ENCODE measurements at regions not wholly inside any gene's neighbourhood (a gene's known extent, or its start where the extent isn't known, plus 50 kb on each side); places are given as distances from the start of the nearest gene placed in this dataset.

DNA sequence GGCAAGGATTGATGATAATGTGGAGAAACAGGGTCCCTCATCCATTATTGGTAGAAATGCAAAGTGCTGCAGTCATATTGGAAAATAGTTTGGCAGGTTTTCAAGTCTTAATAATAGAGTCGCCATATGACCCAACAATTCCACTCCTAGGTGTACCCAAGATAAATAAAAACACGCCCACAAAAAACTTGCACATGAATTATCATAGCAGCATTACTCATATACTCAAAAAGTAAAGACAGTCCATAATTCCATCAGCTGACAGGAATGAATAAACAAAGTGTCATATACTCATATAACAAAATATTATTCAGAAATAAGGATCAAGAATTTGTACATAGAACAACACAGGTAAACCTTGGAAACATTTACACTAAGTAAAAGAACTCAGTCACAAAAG, 242.9 kb upstream of the FTMT start:
- no peaks in the 10 kb centered on the region for H3K36me3 ChIP-seq (ENCODE audit: control insufficient read depth, low read length)

DNA sequence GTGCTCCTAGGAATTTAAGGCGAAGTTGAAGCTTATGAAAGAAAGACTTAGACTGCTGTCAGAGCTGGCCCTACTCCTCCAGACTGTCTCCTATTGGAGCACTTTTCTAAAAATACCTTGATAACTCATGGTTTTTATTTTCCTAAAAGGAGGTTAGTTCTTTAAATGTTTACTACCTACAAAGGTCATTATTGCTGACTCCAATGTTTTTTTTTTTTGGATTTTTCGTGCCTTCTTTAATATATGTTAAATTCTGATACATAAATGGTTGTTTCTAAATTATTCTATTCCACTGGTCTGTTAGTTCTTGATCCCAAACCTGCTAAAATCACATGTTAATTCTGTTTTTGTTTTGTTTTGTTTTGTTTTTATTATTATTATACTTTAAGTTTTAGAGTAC, 227.6 kb upstream of the FTMT start:
- TF ChIP-seq, protein P1, sequence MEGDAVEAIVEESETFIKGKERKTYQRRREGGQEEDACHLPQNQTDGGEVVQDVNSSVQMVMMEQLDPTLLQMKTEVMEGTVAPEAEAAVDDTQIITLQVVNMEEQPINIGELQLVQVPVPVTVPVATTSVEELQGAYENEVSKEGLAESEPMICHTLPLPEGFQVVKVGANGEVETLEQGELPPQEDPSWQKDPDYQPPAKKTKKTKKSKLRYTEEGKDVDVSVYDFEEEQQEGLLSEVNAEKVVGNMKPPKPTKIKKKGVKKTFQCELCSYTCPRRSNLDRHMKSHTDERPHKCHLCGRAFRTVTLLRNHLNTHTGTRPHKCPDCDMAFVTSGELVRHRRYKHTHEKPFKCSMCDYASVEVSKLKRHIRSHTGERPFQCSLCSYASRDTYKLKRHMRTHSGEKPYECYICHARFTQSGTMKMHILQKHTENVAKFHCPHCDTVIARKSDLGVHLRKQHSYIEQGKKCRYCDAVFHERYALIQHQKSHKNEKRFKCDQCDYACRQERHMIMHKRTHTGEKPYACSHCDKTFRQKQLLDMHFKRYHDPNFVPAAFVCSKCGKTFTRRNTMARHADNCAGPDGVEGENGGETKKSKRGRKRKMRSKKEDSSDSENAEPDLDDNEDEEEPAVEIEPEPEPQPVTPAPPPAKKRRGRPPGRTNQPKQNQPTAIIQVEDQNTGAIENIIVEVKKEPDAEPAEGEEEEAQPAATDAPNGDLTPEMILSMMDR (IDR thresholded peaks at IDR 0.05; ENCODE audit: low read depth, low read length, poor library complexity, severe bottlenecking): no peak
- no peak for TF ChIP-seq EZH2phosphoT487 (IDR thresholded peaks at IDR 0.05; ENCODE audit: borderline replicate concordance, low read length)
- Histone ChIP-seq H3K27ac (ENCODE audit: low read depth, low read length) (no peak overlapping the region), H3K4me3 (ENCODE audit: low read length) (no peak overlapping the region), H3K79me2 (ENCODE audit: control insufficient read depth, low read length) (no peaks in the 10 kb centered on the region), H3K27me3 (ENCODE audit: control insufficient read depth, low read length) (no peaks in the 10 kb centered on the region), H3F3A (ENCODE audit: control insufficient read depth, insufficient read depth) (no peaks in the 10 kb centered on the region), H3K9me2 (replicated peaks; ENCODE audit: control insufficient read depth, low read length) (no peaks in the 10 kb centered on the region), H3K9me3 (ENCODE audit: control insufficient read depth, insufficient read depth, low read length) (no peaks in the 10 kb centered on the region), H3K36me3 (ENCODE audit: control insufficient read depth, low read length) (no peaks in the 10 kb centered on the region), H3K4me1 (ENCODE audit: control insufficient read depth, low read length) (no peaks in the 10 kb centered on the region), H4K20me1 (ENCODE audit: control insufficient read depth, insufficient read depth, low read depth, low read length) (no peaks in the 10 kb centered on the region), H3K4me2 (ENCODE audit: low read length) (no peak overlapping the region)

More for the DNA sequence above, 242.9 kb upstream of the FTMT start:
- H3K9me2 ChIP-seq (replicated peaks; ENCODE audit: control insufficient read depth, low read length): no peaks in the 10 kb centered on the region
- no peak for TF ChIP-seq EZH2phosphoT487 (IDR thresholded peaks at IDR 0.05; ENCODE audit: borderline replicate concordance, low read length)
- TF ChIP-seq, protein P1 (IDR thresholded peaks at IDR 0.05; ENCODE audit: low read depth, low read length, poor library complexity, severe bottlenecking): no peak
- no peaks in the 10 kb centered on the region for H3F3A ChIP-seq (ENCODE audit: control insufficient read depth, insufficient read depth)
- H4K20me1 ChIP-seq (ENCODE audit: control insufficient read depth, insufficient read depth, low read depth, low read length): no peaks in the 10 kb centered on the region
- no peaks in the 10 kb centered on the region for H3K9me3 ChIP-seq (ENCODE audit: control insufficient read depth, insufficient read depth, low read length)
- H3K27ac ChIP-seq (ENCODE audit: low read depth, low read length): no peak overlapping the region
- no peaks in the 10 kb centered on the region for H3K4me1 ChIP-seq (ENCODE audit: control insufficient read depth, low read length)
- H3K4me3 ChIP-seq (ENCODE audit: low read length): no peak overlapping the region
- H3K27me3 ChIP-seq (ENCODE audit: control insufficient read depth, low read length): no peaks in the 10 kb centered on the region
- no peak overlapping the region for H3K4me2 ChIP-seq (ENCODE audit: low read length)
- H3K79me2 ChIP-seq (ENCODE audit: control insufficient read depth, low read length): no peaks in the 10 kb centered on the region

DNA sequence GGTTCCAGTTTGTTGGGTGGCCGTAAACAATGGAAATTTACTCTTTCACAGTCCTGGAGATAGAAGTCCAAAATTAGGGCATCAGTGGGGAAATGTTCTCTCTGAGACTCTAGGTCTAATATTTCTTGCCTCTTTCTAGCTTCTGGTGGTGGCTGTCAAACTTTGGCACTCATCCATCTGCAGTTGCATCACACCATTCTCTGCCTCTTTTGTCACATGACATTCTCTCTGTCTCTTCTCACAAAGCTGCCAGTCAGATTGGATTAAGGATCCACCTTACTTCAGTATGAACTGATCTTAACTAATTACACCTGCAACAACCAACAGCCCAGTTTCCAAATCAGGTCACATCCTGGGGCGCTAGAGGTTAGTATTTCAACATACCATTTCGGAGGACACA, 222.9 kb upstream of the FTMT start:
- Histone ChIP-seq H3K79me2 (ENCODE audit: control insufficient read depth, low read length) (no peaks in the 10 kb centered on the region), H3K4me3 (ENCODE audit: low read length) (no peak overlapping the region), H3K9me3 (ENCODE audit: control insufficient read depth, insufficient read depth, low read length) (no peaks in the 10 kb centered on the region), H3F3A (ENCODE audit: control insufficient read depth, insufficient read depth) (no peaks in the 10 kb centered on the region), H4K20me1 (ENCODE audit: control insufficient read depth, insufficient read depth, low read depth, low read length) (no peaks in the 10 kb centered on the region), H3K36me3 (ENCODE audit: control insufficient read depth, low read length) (no peaks in the 10 kb centered on the region), H3K9me2 (replicated peaks; ENCODE audit: control insufficient read depth, low read length) (no peaks in the 10 kb centered on the region), H3K27ac (ENCODE audit: low read depth, low read length) (no peak overlapping the region), H3K4me2 (ENCODE audit: low read length) (no peak overlapping the region), H3K27me3 (ENCODE audit: control insufficient read depth, low read length) (no peaks in the 10 kb centered on the region), H3K4me1 (ENCODE audit: control insufficient read depth, low read length) (no peaks in the 10 kb centered on the region)
- TF ChIP-seq EZH2phosphoT487 (IDR thresholded peaks at IDR 0.05; ENCODE audit: borderline replicate concordance, low read length): no peak
- TF ChIP-seq, protein P1 (IDR thresholded peaks at IDR 0.05; ENCODE audit: low read depth, low read length, poor library complexity, severe bottlenecking): no peak

DNA sequence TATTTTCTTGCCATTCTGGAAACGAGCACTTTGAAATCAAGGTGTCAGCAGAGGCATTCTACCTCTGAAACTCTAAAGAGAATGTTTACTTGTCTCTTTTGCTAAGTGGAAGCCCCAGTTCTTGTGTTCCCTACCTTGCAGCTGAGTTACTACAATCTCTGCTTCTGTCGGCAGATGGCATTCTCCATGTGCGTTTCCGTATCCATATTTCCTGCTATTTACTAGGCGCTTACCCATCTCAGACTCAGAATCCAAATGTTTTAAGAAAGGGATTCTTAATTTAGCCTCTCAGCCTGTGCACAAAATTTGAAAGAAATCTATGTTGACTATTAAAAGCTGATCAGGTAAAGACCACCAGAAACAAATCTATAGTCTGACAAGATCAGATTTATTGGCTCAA, 221.3 kb upstream of the FTMT start:
- no peaks in the 10 kb centered on the region for H3K79me2 ChIP-seq (ENCODE audit: control insufficient read depth, low read length)
- H3K9me3 ChIP-seq (ENCODE audit: control insufficient read depth, insufficient read depth, low read length): no peaks in the 10 kb centered on the region
- H3K4me2 ChIP-seq (ENCODE audit: low read length): no peak overlapping the region
- no peaks in the 10 kb centered on the region for H3K27me3 ChIP-seq (ENCODE audit: control insufficient read depth, low read length)
- H3K4me1 ChIP-seq (ENCODE audit: control insufficient read depth, low read length): no peaks in the 10 kb centered on the region
- TF ChIP-seq, protein P1 (IDR thresholded peaks at IDR 0.05; ENCODE audit: low read depth, low read length, poor library complexity, severe bottlenecking): no peak
- TF ChIP-seq EZH2phosphoT487 (IDR thresholded peaks at IDR 0.05; ENCODE audit: borderline replicate concordance, low read length): no peak
- H3F3A ChIP-seq (ENCODE audit: control insufficient read depth, insufficient read depth): no peaks in the 10 kb centered on the region
- no peak overlapping the region for H3K4me3 ChIP-seq (ENCODE audit: low read length)
- no peaks in the 10 kb centered on the region for H3K9me2 ChIP-seq (replicated peaks; ENCODE audit: control insufficient read depth, low read length)
- no peaks in the 10 kb centered on the region for H3K36me3 ChIP-seq (ENCODE audit: control insufficient read depth, low read length)
- no peaks in the 10 kb centered on the region for H4K20me1 ChIP-seq (ENCODE audit: control insufficient read depth, insufficient read depth, low read depth, low read length)
- H3K27ac ChIP-seq (ENCODE audit: low read depth, low read length): no peak overlapping the region
